HepG2 (cell line): ENCODE measurements at regions not wholly inside any gene's neighbourhood (a gene's known extent, or its start where the extent isn't known, plus 50 kb on each side); places are given as distances from the start of the nearest gene placed in this dataset.

Experiments used
- AGO2 ChIP-seq: fragments of 200-400 bp; formaldehyde crosslinking; optimal IDR thresholded peaks from 2 replicates; pipeline ENCODE3; 2017; ENCODE audit warnings: mild to moderate bottlenecking, low read depth, low read length, moderate library complexity
- EHMT2 ChIP-seq: fragments of 200-600 bp; sonication (generic); IDR thresholded peaks from 2 replicates; pipeline ENCODE4 v1.7.0; 2017; ENCODE audit warnings: antibody characterized with exemption, low read depth, low read length, borderline replicate concordance
- ELF3 ChIP-seq: IDR thresholded peaks from 2 replicates; pipeline ENCODE4 v1.6.1; 2016; ENCODE audit warnings: missing genetic modification reagents, missing compliant biosample characterization
- FOXO4 ChIP-seq: sonication (generic); formaldehyde crosslinking; conservative IDR thresholded peaks from 2 replicates; pipeline ENCODE4 v1.8.1; 2023; ENCODE audit warnings: missing genetic modification reagents
- GABPA ChIP-seq, 2 experiments: IDR thresholded peaks; 2 replicates each; pipeline ENCODE4 v1.6.1; 2011 to 2016; ENCODE audit warnings: low read depth in 2 of 2, low read length in 1 of 2, missing biosample characterization in 1 of 2, missing genetic modification characterization in 1 of 2
- HOXA5 ChIP-seq: sonication (generic); formaldehyde crosslinking; IDR thresholded peaks from 2 replicates; pipeline ENCODE4 v1.4.0; 2020; ENCODE audit warnings: missing genetic modification reagents
- IKZF4 ChIP-seq: sonication (generic); formaldehyde crosslinking; IDR thresholded peaks from 2 replicates; pipeline ENCODE4 v1.5.1; 2020; ENCODE audit warnings: borderline replicate concordance, mild to moderate bottlenecking, low read depth, missing genetic modification reagents; ENCODE audit errors: not compliant biosample characterization
- MXD4 ChIP-seq: IDR thresholded peaks from 2 replicates; pipeline ENCODE4 v1.6.1; 2016; ENCODE audit warnings: mild to moderate bottlenecking, missing biosample characterization, missing genetic modification reagents
- RARG ChIP-seq: sonication (generic); formaldehyde crosslinking; IDR thresholded peaks from 2 replicates; pipeline ENCODE4 v1.4.0; 2020; ENCODE audit warnings: low read depth, mild to moderate bottlenecking, missing genetic modification reagents
- SOX6 ChIP-seq, 2 experiments: fragments of 450-650 bp in 1 of 2; sonication (generic) in 1 of 2; formaldehyde crosslinking in 1 of 2; IDR thresholded peaks; 2 replicates each; pipeline versions ENCODE4 v1.4.0 to v1.6.1; 2017 to 2020; ENCODE audit warnings: antibody characterized with exemption in 1 of 2, mild to moderate bottlenecking in 1 of 2, missing genetic modification reagents in 1 of 2
- SP2 ChIP-seq: sonication (generic); formaldehyde crosslinking; IDR thresholded peaks from 2 replicates; pipeline ENCODE4 v1.5.1; 2020; ENCODE audit warnings: mild to moderate bottlenecking, missing genetic modification reagents
- SPEN ChIP-seq: sonication (generic); formaldehyde crosslinking; IDR thresholded peaks from 2 replicates; pipeline ENCODE4 v1.5.1; 2020; ENCODE audit warnings: low read depth, mild to moderate bottlenecking, missing genetic modification reagents
- SRSF4 ChIP-seq: fragments of 200-400 bp; formaldehyde crosslinking; IDR thresholded peaks from one replicate; pipeline ENCODE4 v1.6.1; 2018; ENCODE audit warnings: mild to moderate bottlenecking, low read depth, low read length, moderate library complexity; ENCODE audit not compliant: poor library complexity, severe bottlenecking
- TOPORS ChIP-seq: sonication (generic); formaldehyde crosslinking; IDR thresholded peaks from 2 replicates; pipeline ENCODE4 v1.8.0; 2023; ENCODE audit warnings: mild to moderate bottlenecking, missing genetic modification reagents
- ZBTB42 ChIP-seq: sonication (generic); formaldehyde crosslinking; IDR thresholded peaks from 2 replicates; pipeline ENCODE4 v1.5.0; 2020; ENCODE audit warnings: mild to moderate bottlenecking, missing genetic modification reagents
- ZFAT ChIP-seq: sonication (generic); formaldehyde crosslinking; conservative IDR thresholded peaks from 2 replicates; pipeline ENCODE4 v1.8.1; 2023; ENCODE audit warnings: missing genetic modification reagents, inconsistent platforms
- ZNF264 ChIP-seq: sonication (generic); formaldehyde crosslinking; IDR thresholded peaks from 2 replicates; pipeline ENCODE4 v1.4.0; 2020; ENCODE audit warnings: missing genetic modification reagents
- ZNF33B ChIP-seq: sonication (generic); formaldehyde crosslinking; IDR thresholded peaks from 2 replicates; pipeline ENCODE4 v1.5.1; 2020; ENCODE audit warnings: mild to moderate bottlenecking, missing genetic modification reagents
- ZNF446 ChIP-seq: sonication (generic); formaldehyde crosslinking; IDR thresholded peaks from 2 replicates; pipeline ENCODE4 v1.5.0; 2020; ENCODE audit warnings: mild to moderate bottlenecking, missing genetic modification reagents
- ZNF576 ChIP-seq: sonication (generic); formaldehyde crosslinking; IDR thresholded peaks from 2 replicates; pipeline ENCODE4 v1.4.0; 2020; ENCODE audit warnings: mild to moderate bottlenecking, missing genetic modification reagents
- ZSCAN22 ChIP-seq: sonication (generic); formaldehyde crosslinking; IDR thresholded peaks from 2 replicates; pipeline ENCODE4 v1.4.0; 2020; ENCODE audit warnings: mild to moderate bottlenecking, missing genetic modification reagents
- TF ChIP-seq, protein P1 (sequence below): sonication (generic); formaldehyde crosslinking; IDR thresholded peaks from 2 replicates; pipeline ENCODE4 v1.8.1; 2023; ENCODE audit warnings: mild to moderate bottlenecking, missing genetic modification reagents, borderline replicate concordance
- TF ChIP-seq, protein P2 (sequence below), 2 experiments: sonication (generic) in 1 of 2; formaldehyde crosslinking in 1 of 2; IDR thresholded peaks; 2 replicates each; pipeline versions ENCODE4 v1.4.0 to v1.6.1; 2016 to 2020; ENCODE audit warnings: borderline replicate concordance in 1 of 2, low read depth in 1 of 2, mild to moderate bottlenecking in 1 of 2, missing genetic modification reagents in 1 of 2

GRCh38 chr16:10318798-10319500 is 66.9 kb upstream of the ATF7IP2 start (continued):
- TF ChIP-seq IKZF4 (CRISPR knock-in tag) (no peak), TOPORS (peak; percentile 69; the same call in 1 of the 2 replicates), ZNF576 (CRISPR knock-in tag) (no peak), ZNF446 (no peak), AGO2 (no peak), EHMT2 (peak; percentile 74; the same call in 1 of the 2 replicates), FOXO4 (CRISPR knock-in tag) (no peak), HOXA5 (peak; percentile 28; the same call in 1 of the 2 replicates), SRSF4 (no peak), ELF3 (CRISPR knock-in tag) (peak; percentile 89), MXD4 (CRISPR knock-in tag) (0 out of 2 replicates have a peak, but pooled peaks have one; percentile 76), GABPA (IDR thresholded peaks at IDR 0.05; ENCODE audit: low read depth, low read length) (no peak), GABPA (CRISPR knock-in tag; IDR thresholded peaks at IDR 0.05; ENCODE audit: low read depth) (peak; percentile 50; the same call in 1 of the 2 replicates), SOX6 (IDR thresholded peaks at IDR 0.05) (no peak), SOX6 (CRISPR knock-in tag; IDR thresholded peaks at IDR 0.05) (peak; percentile 100), ZSCAN22 (CRISPR knock-in tag) (no peak; the same call in 1 of the 2 replicates), SP2 (no peak), ZNF33B (CRISPR knock-in tag) (no peak), ZBTB42 (CRISPR knock-in tag) (no peak), SPEN (CRISPR knock-in tag) (no peak), ZNF264 (CRISPR knock-in tag) (peak; percentile 90; the same call in 1 of the 2 replicates), RARG (no peak), ZFAT (CRISPR knock-in tag) (no peak)
- TF ChIP-seq, protein P1, sequence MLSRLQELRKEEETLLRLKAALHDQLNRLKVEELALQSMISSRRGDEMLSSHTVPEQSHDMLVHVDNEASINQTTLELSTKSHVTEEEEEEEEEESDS (CRISPR knock-in tag): 0 out of 2 replicates have a peak, but pooled peaks have one; percentile 53
- TF ChIP-seq, protein P2, sequence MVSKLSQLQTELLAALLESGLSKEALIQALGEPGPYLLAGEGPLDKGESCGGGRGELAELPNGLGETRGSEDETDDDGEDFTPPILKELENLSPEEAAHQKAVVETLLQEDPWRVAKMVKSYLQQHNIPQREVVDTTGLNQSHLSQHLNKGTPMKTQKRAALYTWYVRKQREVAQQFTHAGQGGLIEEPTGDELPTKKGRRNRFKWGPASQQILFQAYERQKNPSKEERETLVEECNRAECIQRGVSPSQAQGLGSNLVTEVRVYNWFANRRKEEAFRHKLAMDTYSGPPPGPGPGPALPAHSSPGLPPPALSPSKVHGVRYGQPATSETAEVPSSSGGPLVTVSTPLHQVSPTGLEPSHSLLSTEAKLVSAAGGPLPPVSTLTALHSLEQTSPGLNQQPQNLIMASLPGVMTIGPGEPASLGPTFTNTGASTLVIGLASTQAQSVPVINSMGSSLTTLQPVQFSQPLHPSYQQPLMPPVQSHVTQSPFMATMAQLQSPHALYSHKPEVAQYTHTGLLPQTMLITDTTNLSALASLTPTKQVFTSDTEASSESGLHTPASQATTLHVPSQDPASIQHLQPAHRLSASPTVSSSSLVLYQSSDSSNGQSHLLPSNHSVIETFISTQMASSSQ (IDR thresholded peaks at IDR 0.05; ENCODE audit: low read depth): peak; percentile 72
- TF ChIP-seq, protein P2 (CRISPR knock-in tag; IDR thresholded peaks at IDR 0.05; ENCODE audit: borderline replicate concordance): peak; percentile 58; the same call in 1 of the 2 replicates
